ENCODE measurements at regions not wholly inside any gene's neighbourhood (a gene's known extent, or its start where the extent isn't known, plus 50 kb on each side); places are given as distances from the start of the nearest gene placed in this dataset.

- Histone ChIP-seq H3K27ac (ENCODE audit: low read length) (no peak overlapping the region), H3K79me2 (replicated peaks; ENCODE audit: insufficient read depth, low read length) (no peaks in the 10 kb centered on the region), H3K9me2 (ENCODE audit: insufficient read depth, low read length) (no peaks in the 10 kb centered on the region), H4K20me1 (ENCODE audit: insufficient read depth) (no peaks in the 10 kb centered on the region), H3K4me3 (ENCODE audit: low read length) (no peak overlapping the region), H3K4me2 (ENCODE audit: low read length) (no peak overlapping the region), H2AFZ (ENCODE audit: low read depth, low read length) (no peak overlapping the region), H3F3A (ENCODE audit: insufficient read depth, low read length, poor library complexity, severe bottlenecking) (no peaks in the 10 kb centered on the region), H3K9me3 (ENCODE audit: low read length) (peaks cover 7% of the 10 kb centered on the region), H3K9ac (ENCODE audit: low read length) (no peak overlapping the region), H3K36me3 (ENCODE audit: insufficient read depth, low read length) (no peaks in the 10 kb centered on the region), H3K27me3 (ENCODE audit: insufficient read depth, low read depth, low read length) (no peaks in the 10 kb centered on the region)
- TF ChIP-seq TAF1 (IDR thresholded peaks at IDR 0.05; ENCODE audit: low read depth) (no peak), POLR2AphosphoS5 (IDR thresholded peaks at IDR 0.05) (no peak), MXI1 (conservative IDR thresholded peaks at IDR 0.05; ENCODE audit: poor library complexity, severe bottlenecking) (no peak), RAD21 (conservative IDR thresholded peaks at IDR 0.05) (no peak), EZH2 (IDR thresholded peaks at IDR 0.05; ENCODE audit: borderline replicate concordance, insufficient read depth, low read length, poor library complexity, severe bottlenecking) (no peak), EP300 (conservative IDR thresholded peaks at IDR 0.05; ENCODE audit: poor library complexity, severe bottlenecking) (no peak), SMC3 (conservative IDR thresholded peaks at IDR 0.05; ENCODE audit: poor library complexity) (no peak), CTCF (IDR thresholded peaks at IDR 0.05; ENCODE audit: poor library complexity, severe bottlenecking) (no peak), REST (IDR thresholded peaks at IDR 0.05; ENCODE audit: borderline replicate concordance) (no peak)
Measured at GRCh38 chr1:20428841-20429240, 57.2 kb downstream of the CAMK2N1 start.

- Histone ChIP-seq H3K9me2 (ENCODE audit: insufficient read depth, low read length) (no peaks in the 10 kb centered on the region), H3K27ac (ENCODE audit: low read length) (no peak overlapping the region)
Measured at GRCh38 chr1:20426923-20427322, 59.1 kb downstream of the CAMK2N1 start.

More at GRCh38 chr1:20426923-20427322, 59.1 kb downstream of the CAMK2N1 start:
- no peak for TF ChIP-seq POLR2AphosphoS5 (IDR thresholded peaks at IDR 0.05)
- TF ChIP-seq EZH2 (IDR thresholded peaks at IDR 0.05; ENCODE audit: borderline replicate concordance, insufficient read depth, low read length, poor library complexity, severe bottlenecking), result no peak
- TF ChIP-seq CTCF (IDR thresholded peaks at IDR 0.05; ENCODE audit: poor library complexity, severe bottlenecking), result no peak
- no peak for TF ChIP-seq MXI1 (conservative IDR thresholded peaks at IDR 0.05; ENCODE audit: poor library complexity, severe bottlenecking)
- no peak for TF ChIP-seq EP300 (conservative IDR thresholded peaks at IDR 0.05; ENCODE audit: poor library complexity, severe bottlenecking)
- TF ChIP-seq REST (IDR thresholded peaks at IDR 0.05; ENCODE audit: borderline replicate concordance), result no peak
- no peak for TF ChIP-seq RAD21 (conservative IDR thresholded peaks at IDR 0.05)
- no peak for TF ChIP-seq TAF1 (IDR thresholded peaks at IDR 0.05; ENCODE audit: low read depth)
- Histone ChIP-seq H3K9ac (ENCODE audit: low read length) (no peak overlapping the region), H3K4me2 (ENCODE audit: low read length) (no peak overlapping the region), H3K4me3 (ENCODE audit: low read length) (no peak overlapping the region), H3F3A (ENCODE audit: insufficient read depth, low read length, poor library complexity, severe bottlenecking) (no peaks in the 10 kb centered on the region), H4K20me1 (ENCODE audit: insufficient read depth) (no peaks in the 10 kb centered on the region), H3K36me3 (ENCODE audit: insufficient read depth, low read length) (no peaks in the 10 kb centered on the region), H3K9me3 (ENCODE audit: low read length) (peaks cover 14% of the 10 kb centered on the region), H3K27me3 (ENCODE audit: insufficient read depth, low read depth, low read length) (no peaks in the 10 kb centered on the region), H2AFZ (ENCODE audit: low read depth, low read length) (no peak overlapping the region), H3K79me2 (replicated peaks; ENCODE audit: insufficient read depth, low read length) (no peaks in the 10 kb centered on the region)
